ENCODE measurements at regions not wholly inside any gene's neighbourhood (a gene's known extent, or its start where the extent isn't known, plus 50 kb on each side); places are given as distances from the start of the nearest gene placed in this dataset.

GRCh38 chr6:113160306-113161017 lies 696.7 kb upstream of the MARCKS start:
- TF ChIP-seq CTCF (IDR thresholded peaks at IDR 0.05; ENCODE audit: low read length) (no peak), EZH2 (IDR thresholded peaks at IDR 0.05; ENCODE audit: borderline replicate concordance, low read length) (no peak)
